ENCODE measurements at regions not wholly inside any gene's neighbourhood (a gene's known extent, or its start where the extent isn't known, plus 50 kb on each side); places are given as distances from the start of the nearest gene placed in this dataset.

DNA sequence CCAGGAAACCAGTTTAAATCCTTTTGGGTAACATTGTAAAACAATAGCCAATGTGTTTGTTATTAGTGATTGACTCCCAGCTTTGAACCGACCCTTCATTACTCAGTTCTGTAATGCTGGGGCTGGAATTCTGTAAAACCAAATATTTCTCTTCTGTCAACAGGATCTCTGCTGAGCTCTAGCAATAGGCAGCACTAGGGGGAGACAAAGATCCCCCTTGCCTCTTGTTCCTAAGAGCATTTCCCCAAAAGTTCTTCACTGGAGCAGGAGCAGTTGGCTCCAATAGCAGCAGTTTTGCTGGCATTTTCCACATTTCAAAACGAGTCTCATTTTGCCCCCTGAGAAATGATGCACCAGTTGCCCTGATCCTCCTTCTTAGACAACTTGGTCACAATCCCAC lies 1671.1 kb downstream of the MRPL39 start:
- TF ChIP-seq CTCF (IDR thresholded peaks at IDR 0.05; ENCODE audit: borderline replicate concordance, extremely low read depth, low read length, poor library complexity, severe bottlenecking) (peak; percentile 60), EZH2 (IDR thresholded peaks at IDR 0.05; ENCODE audit: borderline replicate concordance, low read depth, low read length, severe bottlenecking) (no peak)

Measured in DND-41 (cell line).